NCI-H69 (cell line): ENCODE measurements at regions not wholly inside any gene's neighbourhood (a gene's known extent, or its start where the extent isn't known, plus 50 kb on each side); places are given as distances from the start of the nearest gene placed in this dataset.
A peak's percentile ranks its signal among the peaks of the same experiment; 100 is the strongest.
"Not testable (repeated sequence)": the region's sequence is repeated elsewhere in the genome, so short reads cannot be mapped to it uniquely, and the experiment has no call there.

Experiments used
- DNase-seq: peaks from one replicate; lab custom pipeline; 2025; lab: John Stamatoyannopoulos, UW

DNA sequence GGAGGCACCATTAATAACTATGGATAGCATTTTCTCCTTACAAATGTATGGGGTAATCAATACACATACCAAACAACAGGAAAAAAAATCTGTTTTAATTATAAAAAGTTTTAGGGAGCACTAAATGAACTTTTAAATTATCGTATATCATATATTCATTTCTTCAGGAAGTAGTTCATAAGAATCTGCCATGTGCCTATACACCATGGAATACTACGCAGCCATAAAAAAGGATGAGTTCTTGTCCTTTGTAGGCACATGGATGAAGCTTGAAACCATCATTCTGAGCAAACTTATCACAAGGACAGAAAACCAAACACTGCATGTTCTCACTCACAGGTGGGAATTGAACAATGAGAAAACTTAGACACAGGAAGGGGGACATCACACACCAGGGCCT lies 162.1 kb upstream of the RASA1 start:
- DNase-seq = no peak

GRCh38 chr5:87109746-87110145 lies 157.9 kb upstream of the RASA1 start:
- no peak for DNase-seq

GRCh38 chr5:87110721-87111120 lies 157.0 kb upstream of the RASA1 start:
- DNase-seq = no peak

DNA sequence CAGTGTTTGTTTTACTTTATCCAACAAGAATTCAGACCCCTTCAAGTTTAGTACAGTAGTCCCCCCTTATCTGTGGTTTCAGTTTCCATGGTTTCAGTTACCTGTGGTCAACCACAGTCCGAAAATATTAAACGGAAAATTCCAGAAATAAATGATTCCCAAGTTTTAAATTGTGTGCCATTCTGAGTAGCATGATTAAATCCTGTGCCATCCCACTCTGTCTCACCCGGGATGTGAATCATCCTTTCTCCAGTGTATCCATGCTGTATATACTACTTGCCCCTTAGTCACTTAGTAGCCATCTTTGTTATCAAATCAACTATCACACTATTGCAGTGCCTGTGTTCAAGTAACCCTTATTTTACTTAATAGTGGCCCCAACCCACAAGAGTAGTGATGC lies 153.8 kb upstream of the RASA1 start:
- no peak for DNase-seq

DNA sequence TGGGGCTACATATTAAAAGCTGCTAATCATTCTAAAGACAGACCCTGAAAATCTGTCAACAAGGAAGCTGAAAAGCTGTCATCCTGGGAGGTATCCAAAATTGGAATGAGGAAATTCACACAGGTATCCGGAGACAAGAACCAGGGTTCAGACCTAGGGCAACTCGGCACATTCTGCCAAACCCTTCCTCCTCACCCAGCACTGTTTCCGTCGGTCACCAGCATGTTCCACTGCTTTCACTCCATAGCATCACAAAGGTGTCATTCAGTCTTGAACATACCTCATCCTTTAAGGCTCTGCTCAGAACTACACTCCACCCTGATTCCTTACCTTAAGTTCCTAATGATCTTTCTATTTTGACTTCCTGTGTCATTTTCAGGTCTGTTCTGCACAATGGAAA lies 153.1 kb upstream of the RASA1 start:
- DNase-seq = no peak

DNA sequence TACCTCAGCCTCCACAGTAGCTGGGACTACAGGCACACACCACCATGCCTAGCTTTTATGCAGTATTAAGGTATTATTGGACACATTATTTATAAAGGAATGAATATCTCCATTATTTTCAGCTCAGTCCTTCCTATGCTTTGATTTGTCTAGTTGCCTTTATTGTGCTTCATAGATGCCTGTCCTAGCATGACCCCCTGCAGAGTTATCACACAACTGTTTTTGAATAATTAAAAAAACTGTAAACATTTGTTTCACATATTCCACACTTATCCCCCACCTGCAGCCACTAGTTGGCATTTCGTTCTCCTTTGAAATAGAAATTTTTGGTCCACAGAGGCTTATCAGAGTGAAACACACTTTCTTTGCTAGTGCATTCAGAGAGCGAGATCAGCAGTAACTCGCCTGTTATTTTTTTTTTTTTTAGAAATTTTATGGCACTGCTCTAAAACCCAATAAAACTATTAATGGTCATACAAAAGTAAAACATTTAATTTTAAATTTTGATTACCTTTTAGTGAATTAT lies 151.8 kb upstream of the RASA1 start:
- DNase-seq = no peak

- no peak for DNase-seq
These were observed 150.7 kb upstream of the RASA1 start for GRCh38 chr5:87116825-87117512.

GRCh38 chr5:87119588-87119987 lies 148.1 kb upstream of the RASA1 start:
- no peak for DNase-seq

DNA sequence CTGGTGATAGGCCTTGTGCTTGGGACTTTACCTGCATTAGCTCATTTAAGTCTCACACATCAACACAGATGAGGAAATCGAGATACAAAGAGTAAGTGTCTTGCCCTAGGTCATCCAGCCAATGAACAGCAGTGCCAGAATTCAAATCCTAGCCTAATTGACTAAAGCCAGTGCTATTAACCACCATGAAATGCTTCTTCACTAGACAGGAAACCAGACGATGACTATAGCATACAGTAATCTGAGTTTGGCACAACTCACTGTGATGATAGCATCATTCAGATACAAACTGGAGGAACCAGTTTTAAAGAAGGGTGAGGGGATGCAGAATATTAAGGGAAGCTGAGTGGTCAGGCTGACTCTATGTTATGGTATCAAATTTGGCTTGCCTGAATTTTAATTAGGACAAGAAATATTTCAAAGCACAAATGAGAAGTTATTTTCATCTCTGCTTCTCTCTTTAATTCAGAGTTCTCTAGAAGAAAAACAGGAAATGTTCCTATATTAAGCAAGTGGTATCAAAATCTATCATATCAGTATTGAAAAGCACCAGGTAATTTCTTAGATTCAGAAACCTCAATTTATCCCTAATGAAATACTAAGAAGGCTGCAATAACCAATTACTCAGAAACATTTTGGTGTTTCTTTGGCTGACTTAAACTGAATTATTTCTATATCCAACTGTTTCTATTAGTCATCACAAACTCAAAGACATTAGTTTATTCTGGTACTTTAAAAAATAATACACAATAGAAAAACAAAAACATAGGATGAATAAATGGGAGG lies 147.0 kb upstream of the RASA1 start:
- no peak for DNase-seq

GRCh38 chr5:87121304-87122150 lies 146.2 kb upstream of the RASA1 start:
- no peak for DNase-seq

GRCh38 chr5:87122151-87122977 lies 145.3 kb upstream of the RASA1 start:
- DNase-seq = no peak

GRCh38 chr5:87125766-87126165 lies 141.9 kb upstream of the RASA1 start:
- DNase-seq = no peak

DNA sequence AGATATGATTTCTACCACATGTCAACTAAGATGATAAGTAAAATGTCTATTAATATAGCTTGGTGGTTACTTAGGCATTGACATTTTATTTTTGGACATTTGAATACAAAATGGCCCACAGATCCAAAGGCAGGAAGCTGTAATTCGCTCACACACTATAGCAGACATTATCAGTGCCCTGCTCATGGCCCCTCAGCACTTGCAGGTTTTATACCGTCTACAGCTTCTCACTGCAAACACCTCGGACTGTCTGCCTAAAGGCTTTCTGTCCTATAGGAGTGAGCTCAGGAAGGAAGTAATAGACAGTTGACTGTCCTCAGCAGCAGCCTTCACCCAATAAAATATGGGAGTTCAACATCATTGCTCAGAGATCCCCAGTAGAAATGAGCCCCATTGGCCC lies 140.8 kb upstream of the RASA1 start:
- DNase-seq = no peak

DNA sequence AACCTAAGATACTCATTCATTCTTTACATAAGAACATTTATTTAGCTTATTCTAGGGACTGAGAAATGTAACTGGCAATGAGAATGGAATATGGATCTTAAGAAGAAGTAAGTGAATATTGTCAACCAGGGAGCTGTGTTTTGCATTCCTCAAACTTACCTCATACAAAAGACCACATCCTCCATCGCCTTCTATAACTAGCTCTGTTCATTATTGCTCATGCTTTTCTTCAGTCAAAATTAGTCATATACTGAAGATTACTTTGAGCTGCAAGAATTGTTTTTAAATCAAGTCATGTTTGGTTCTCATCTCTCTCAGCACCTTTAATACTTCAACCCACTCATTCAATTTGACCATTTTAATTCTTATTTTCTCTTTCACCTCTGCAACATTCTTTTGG lies 140.3 kb upstream of the RASA1 start:
- no peak for DNase-seq

- peak; percentile 6 for DNase-seq
These were observed 139.6 kb upstream of the RASA1 start for GRCh38 chr5:87127956-87128687.

DNA sequence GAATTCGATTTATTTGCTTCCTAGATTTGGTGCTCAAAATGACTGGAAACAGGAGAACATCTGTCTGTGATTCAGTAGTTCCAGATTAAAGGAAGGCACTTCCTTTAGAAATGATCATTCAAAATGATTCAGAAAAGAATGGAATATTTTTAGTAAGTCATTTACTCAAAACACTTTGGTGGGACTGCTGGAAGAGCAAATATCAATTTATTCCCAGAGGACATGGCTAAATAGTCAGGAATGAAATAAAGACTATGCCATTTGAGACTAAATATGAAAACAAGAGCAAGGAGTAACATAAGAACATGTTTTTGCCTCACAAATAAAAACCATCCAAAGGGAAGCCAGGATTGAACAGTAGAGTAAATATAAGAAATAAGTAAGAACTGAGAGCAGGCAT lies 138.6 kb upstream of the RASA1 start:
- DNase-seq = no peak

- no peak for DNase-seq
These were observed 135.0 kb upstream of the RASA1 start for GRCh38 chr5:87132696-87133095.

- not testable (repeated sequence) for DNase-seq
These were observed 133.2 kb upstream of the RASA1 start for GRCh38 chr5:87134513-87134912.

DNA sequence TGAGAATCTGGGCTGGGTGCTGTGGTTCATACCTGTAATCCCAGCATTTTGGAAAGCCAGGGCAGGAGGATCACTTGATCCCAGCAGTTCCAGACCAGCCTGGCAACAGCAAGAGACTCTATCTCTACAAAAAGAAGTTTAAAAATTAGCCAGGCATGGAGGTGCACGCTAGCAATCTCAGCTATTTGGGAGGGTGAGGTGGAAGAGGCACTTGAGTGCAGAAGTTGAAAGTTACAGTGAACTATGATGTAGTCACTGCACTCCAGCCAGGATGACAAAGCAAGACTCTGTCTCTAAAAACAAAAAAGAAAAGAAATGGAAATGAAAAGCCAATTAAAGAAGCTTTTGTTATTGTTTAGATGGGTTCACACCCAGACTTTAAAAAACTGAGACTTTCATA lies 131.6 kb upstream of the RASA1 start:
- no peak for DNase-seq

GRCh38 chr5:87136733-87137132 lies 130.9 kb upstream of the RASA1 start:
- DNase-seq = no peak

DNA sequence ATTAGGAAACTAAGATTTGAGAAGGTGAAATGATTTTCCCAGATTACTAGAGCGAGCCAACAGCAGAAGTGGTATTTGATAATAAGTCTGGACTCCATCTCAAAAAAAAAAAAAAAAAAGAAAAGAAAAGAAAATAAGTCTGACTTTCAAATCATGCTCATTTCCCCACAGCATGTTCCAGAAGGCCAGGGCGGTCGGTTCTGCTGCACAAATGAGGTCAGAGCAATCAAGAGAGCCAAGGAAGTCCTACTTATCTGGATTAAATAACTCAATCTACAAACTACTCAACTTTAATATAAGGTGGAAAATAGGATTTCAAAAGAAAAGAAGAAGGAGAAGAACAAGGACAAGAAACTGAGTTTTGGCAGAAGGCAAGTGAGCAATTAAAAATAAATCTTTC lies 130.4 kb upstream of the RASA1 start:
- no peak for DNase-seq
